Heart left ventricle (tissue), 16 donors: ENCODE measurements at regions not wholly inside any gene's neighbourhood (a gene's known extent, or its start where the extent isn't known, plus 50 kb on each side); places are given as distances from the start of the nearest gene placed in this dataset.
"Not testable (repeated sequence)": the region's sequence is repeated elsewhere in the genome, so short reads cannot be mapped to it uniquely, and the experiment has no call there.

Experiments used
- ATAC-seq, 4 donors: fragments of 200-7000 bp; cut with Tn5 transposase; one replicate each; pipeline ENCODE4 v1.9.1; 2020 to 2022; ENCODE audit warnings: moderate library complexity in 4 of 4, mild to moderate bottlenecking in 3 of 4, moderate number of reproducible peaks in 1 of 4
- DNase-seq, 5 donors: peaks; one replicate each; pipeline ENCODE4 v3.0.0-alpha.2; 2020
- H3K27ac ChIP-seq, 12 donors: fragments of 200-600 bp; sonication (generic) in 4 of 12; one replicate each; pipeline versions ENCODE4 v1.5.0 to v1.8.0; 2016 to 2022; ENCODE audit warnings: mild to moderate bottlenecking in 2 of 12
- H3K27me3 ChIP-seq, 9 donors: fragments of 200-600 bp; sonication (generic) in 2 of 9; one replicate each; pipeline versions ENCODE4 v1.5.1 to v1.8.0; 2016 to 2022; ENCODE audit warnings: mild to moderate bottlenecking in 3 of 9
- H3K36me3 ChIP-seq, 9 donors: fragments of 200-600 bp; sonication (generic) in 2 of 9; one replicate each; pipeline versions ENCODE4 v1.5.0 to v1.8.0; 2018 to 2022; ENCODE audit warnings: mild to moderate bottlenecking in 2 of 9
- H3K4me1 ChIP-seq, 12 donors: fragments of 200-600 bp; sonication (generic) in 4 of 12; one replicate each; pipeline versions ENCODE4 v1.5.0 to v1.8.0; 2016 to 2022; ENCODE audit warnings: mild to moderate bottlenecking in 3 of 12
- H3K4me3 ChIP-seq, 12 donors: fragments of 200-600 bp; sonication (generic) in 4 of 12; one replicate each; pipeline versions ENCODE4 v1.5.0 to v1.8.0; 2017 to 2022; ENCODE audit warnings: mild to moderate bottlenecking in 9 of 12, moderate library complexity in 4 of 12
- H3K9me3 ChIP-seq, 12 donors: fragments of 200-600 bp; sonication (generic) in 4 of 12; one replicate each; pipeline versions ENCODE4 v1.5.0 to v1.8.0; 2016 to 2022; ENCODE audit warnings: mild to moderate bottlenecking in 1 of 12
- POLR2A ChIP-seq, 2 donors: fragments of 450-650 bp; IDR thresholded peaks; one replicate each; pipeline ENCODE4 v1.6.1; 2017; ENCODE audit warnings: antibody characterized with exemption in 2 of 2, mild to moderate bottlenecking in 2 of 2, moderate library complexity in 2 of 2
- WGBS, 4 donors: extraction: QIAGEN DNeasy Blood & Tissue Kit in 2 of 4; methylation state at CpG; one replicate each; pipeline versions ENCODE4 v1.1.5 to v1.1.7; 2013 to 2018; 5-methylcytosine and 5-hydroxymethylcytosine counted together
- intact Hi-C, 10 donors: fragments of 100-400 bp; cut with DNase I; formaldehyde crosslinking; loops; one replicate each; pipeline versions ENCODE4 v1.11.1 to v1.14.2; 2022
- TF ChIP-seq, protein P1 (sequence below), 12 donors: fragments of 200-600 bp; sonication (generic) in 4 of 12; IDR thresholded peaks; one replicate each; pipeline versions ENCODE4 v1.5.0 to v1.8.0; 2018 to 2022; ENCODE audit warnings: antibody characterized with exemption in 12 of 12, mild to moderate bottlenecking in 5 of 12
- donor health status: ischemic (EF 13 %, LVEDD 7.1; RV severe dilation, severe dysfunction).
- donor health status: healthy with polysubstance abuse.
- donor health status: DM: no; HTN: yes; CAD: no.
- donor health status: DM: no; HTN: no; CAD: no.
- donor health status: ischemic (EF 25% LVEDD 6.9; RV normal size, moderate dysfunction).
- donor health status: ischemic (EF 25% LVEDD 5.7; RV mildly dilated, moderate dysfunction).
- donor health status: healthy.
- donor health status: DM: yes; HTN: yes; CAD: no.
- donor health status: ischemic (EF 35%, LVEDD 5.7; RV mildly dilated, moderate dysfunction).
- donor health status: nonischemic (EF 11% LVEDD 7.7; RV severe dilation, severe dysfunction).
- donor health status: DM: yes; HTN: yes; CAD: no.
- donor health status: PGD.
- donor health status: ischemic (EF 29% LVEDD 5.4; RV normal size, mild dysfunction).
- donor health status: nonischemic (EF 23%, LVEDD 6.1; RV moderate dilation, normal function).

- Histone ChIP-seq H3K4me1 (peaks cover 0 to 13% (median 0%) of the 10 kb centered on the region in 12 donors), H3K27ac (peak overlapping the region in 1 of 12 donors; percentile 89), H3K9me3 (peaks cover 0 to 16% (median 0%) of the 10 kb centered on the region in 12 donors), H3K27me3 (no peaks in the 10 kb centered on the region), H3K4me3 (no peak overlapping the region), H3K36me3 (no peaks in the 10 kb centered on the region)
- intact Hi-C loops: no loop called here
- TF ChIP-seq POLR2A (IDR thresholded peaks at IDR 0.05): no peak
- TF ChIP-seq, protein P1, sequence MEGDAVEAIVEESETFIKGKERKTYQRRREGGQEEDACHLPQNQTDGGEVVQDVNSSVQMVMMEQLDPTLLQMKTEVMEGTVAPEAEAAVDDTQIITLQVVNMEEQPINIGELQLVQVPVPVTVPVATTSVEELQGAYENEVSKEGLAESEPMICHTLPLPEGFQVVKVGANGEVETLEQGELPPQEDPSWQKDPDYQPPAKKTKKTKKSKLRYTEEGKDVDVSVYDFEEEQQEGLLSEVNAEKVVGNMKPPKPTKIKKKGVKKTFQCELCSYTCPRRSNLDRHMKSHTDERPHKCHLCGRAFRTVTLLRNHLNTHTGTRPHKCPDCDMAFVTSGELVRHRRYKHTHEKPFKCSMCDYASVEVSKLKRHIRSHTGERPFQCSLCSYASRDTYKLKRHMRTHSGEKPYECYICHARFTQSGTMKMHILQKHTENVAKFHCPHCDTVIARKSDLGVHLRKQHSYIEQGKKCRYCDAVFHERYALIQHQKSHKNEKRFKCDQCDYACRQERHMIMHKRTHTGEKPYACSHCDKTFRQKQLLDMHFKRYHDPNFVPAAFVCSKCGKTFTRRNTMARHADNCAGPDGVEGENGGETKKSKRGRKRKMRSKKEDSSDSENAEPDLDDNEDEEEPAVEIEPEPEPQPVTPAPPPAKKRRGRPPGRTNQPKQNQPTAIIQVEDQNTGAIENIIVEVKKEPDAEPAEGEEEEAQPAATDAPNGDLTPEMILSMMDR (IDR thresholded peaks at IDR 0.05): no peak
- WGBS, 4 donors: 61 to 73% (median 65%) methylated on average over 1 of the region's 1 CpG
- ATAC-seq (no peak), DNase-seq (no peak)
These were observed 411.4 kb downstream of the MAT2B start for GRCh38 chr5:163916861-163917260.

- no peak for TF ChIP-seq POLR2A (IDR thresholded peaks at IDR 0.05)
- TF ChIP-seq, protein P1 (IDR thresholded peaks at IDR 0.05): no peak
- DNase-seq (no peak), ATAC-seq (no peak)
- 45 to 55% (median 50%) methylated on average over 1 of the region's 1 CpG for WGBS, 4 donors
- no peaks in the 10 kb centered on the region for H3K36me3 ChIP-seq
- no peaks in the 10 kb centered on the region for H3K27me3 ChIP-seq
- H3K27ac ChIP-seq: peak overlapping the region in 1 of 12 donors; percentile 89
- H3K4me1 ChIP-seq: peaks cover 0 to 13% (median 0%) of the 10 kb centered on the region in 12 donors
- intact Hi-C loops: no loop called here
- no peak overlapping the region for H3K4me3 ChIP-seq
- peaks cover 0 to 16% (median 0%) of the 10 kb centered on the region in 12 donors for H3K9me3 ChIP-seq
These were observed 412.3 kb downstream of the MAT2B start for GRCh38 chr5:163917747-163918146.

DNA sequence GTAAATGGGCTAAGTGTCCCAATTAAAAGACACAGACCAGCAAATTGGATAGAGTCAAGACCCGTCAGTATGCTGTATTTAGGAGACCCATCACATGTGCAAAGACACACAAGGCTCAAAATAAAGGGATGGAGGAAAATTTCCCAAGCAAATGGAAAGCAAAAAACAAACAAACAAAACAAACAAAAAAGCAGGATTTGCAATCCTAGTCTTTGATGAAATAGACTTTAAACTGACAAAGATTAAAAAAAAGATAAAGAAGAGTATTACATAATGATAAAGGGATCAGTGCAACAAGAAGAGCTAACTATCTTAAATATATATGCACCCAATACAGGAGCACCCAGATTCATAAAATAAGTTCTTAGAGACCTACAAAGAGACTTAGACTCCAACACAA is 429.6 kb downstream of the MAT2B start:
- H3K4me1 ChIP-seq, H3K36me3 ChIP-seq, ATAC-seq, intact Hi-C loops, H3K27me3 ChIP-seq, DNase-seq, H3K4me3 ChIP-seq, H3K27ac ChIP-seq: not testable (repeated sequence)
- 67 to 78% (median 77%) methylated on average over 1 of the region's 1 CpG for WGBS, 4 donors
- H3K9me3 ChIP-seq: peaks cover 0 to 12% (median 0%) of the 10 kb centered on the region in 12 donors

DNA sequence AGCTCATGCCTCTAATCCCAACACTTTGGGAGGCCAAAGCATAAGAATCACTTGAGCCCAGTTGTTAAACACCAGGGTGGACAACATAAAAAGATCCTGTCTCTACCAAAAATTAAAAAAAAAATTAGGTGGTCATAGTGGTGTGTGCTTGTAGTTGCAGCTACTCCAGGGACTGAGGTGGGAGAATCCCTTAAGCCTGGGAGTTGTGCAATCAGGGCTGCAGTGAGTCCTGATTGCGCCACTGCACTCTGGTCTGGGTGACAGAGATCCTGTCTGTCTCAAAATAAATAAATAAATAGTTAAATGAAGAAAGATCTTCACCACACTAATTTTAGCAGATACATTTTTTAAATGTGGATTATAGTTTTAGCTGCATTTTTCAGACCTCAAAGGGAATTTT is 433.2 kb downstream of the MAT2B start:
- 72 to 97% (median 87%) methylated on average over 1 of the region's 1 CpG for WGBS, 4 donors
- H3K4me3 ChIP-seq: no peak overlapping the region
- no peak for ATAC-seq
- H3K27ac ChIP-seq: no peak overlapping the region
- intact Hi-C loops: no loop called here
- H3K9me3 ChIP-seq: peaks cover 0 to 15% (median 1%) of the 10 kb centered on the region in 12 donors
- no peaks in the 10 kb centered on the region for H3K36me3 ChIP-seq
- H3K4me1 ChIP-seq: no peaks in the 10 kb centered on the region
- TF ChIP-seq POLR2A (IDR thresholded peaks at IDR 0.05): no peak
- TF ChIP-seq, protein P1 (IDR thresholded peaks at IDR 0.05): no peak
- H3K27me3 ChIP-seq: no peaks in the 10 kb centered on the region
- DNase-seq: no peak

GRCh38 chr5:163941079-163941478 is 435.7 kb downstream of the MAT2B start:
- intact Hi-C loops: no loop called here
- DNase-seq (no peak), ATAC-seq (no peak)
- no peak for TF ChIP-seq POLR2A (IDR thresholded peaks at IDR 0.05)
- TF ChIP-seq, protein P1 (IDR thresholded peaks at IDR 0.05): no peak
- H3K4me3 ChIP-seq: no peak overlapping the region
- WGBS, 4 donors: 52 to 61% (median 55%) methylated on average over 4 of the region's 4 CpGs
- H3K27me3 ChIP-seq: no peaks in the 10 kb centered on the region
- H3K27ac ChIP-seq: no peak overlapping the region
- H3K9me3 ChIP-seq: peaks cover 0 to 7% (median 0%) of the 10 kb centered on the region in 12 donors
- no peaks in the 10 kb centered on the region for H3K4me1 ChIP-seq
- no peaks in the 10 kb centered on the region for H3K36me3 ChIP-seq
